Sigmoid colon (tissue), 4 donors: ENCODE measurements at regions not wholly inside any gene's neighbourhood (a gene's known extent, or its start where the extent isn't known, plus 50 kb on each side); places are given as distances from the start of the nearest gene placed in this dataset.

Source experiments
- CTCF ChIP-seq, 4 experiments: fragments of 450-650 bp in 3 of 4; fragments of 200-600 bp in 1 of 4; IDR thresholded peaks; one replicate each; pipeline ENCODE4 v1.5.1; 2016 to 2019; ENCODE audit warnings: antibody characterized with exemption in 4 of 4, mild to moderate bottlenecking in 3 of 4, moderate library complexity in 2 of 4
- EP300 ChIP-seq, 4 donors: sonication (generic); formaldehyde crosslinking; IDR thresholded peaks; one replicate each; pipeline ENCODE4 v1.6.1; 2017; ENCODE audit warnings: antibody characterized with exemption in 4 of 4
- POLR2A ChIP-seq, 2 donors: fragments of 450-650 bp; IDR thresholded peaks; one replicate each; pipeline ENCODE4 v1.6.1; 2016; ENCODE audit warnings: antibody characterized with exemption in 2 of 2, mild to moderate bottlenecking in 2 of 2, moderate library complexity in 2 of 2
- POLR2AphosphoS5 ChIP-seq, 4 donors: sonication (generic); formaldehyde crosslinking; IDR thresholded peaks; one replicate each; pipeline ENCODE4 v1.6.1; 2017; ENCODE audit warnings: antibody characterized with exemption in 4 of 4

- TF ChIP-seq CTCF (IDR thresholded peaks at IDR 0.05) (no peak), EP300 (IDR thresholded peaks at IDR 0.05) (no peak), POLR2AphosphoS5 (IDR thresholded peaks at IDR 0.05) (no peak), POLR2A (IDR thresholded peaks at IDR 0.05) (no peak)
Measured at GRCh38 chr4:169898095-169898494, 128.1 kb downstream of the MFAP3L start.
